ENCODE measurements at regions not wholly inside any gene's neighbourhood (a gene's known extent, or its start where the extent isn't known, plus 50 kb on each side); places are given as distances from the start of the nearest gene placed in this dataset.

DNA sequence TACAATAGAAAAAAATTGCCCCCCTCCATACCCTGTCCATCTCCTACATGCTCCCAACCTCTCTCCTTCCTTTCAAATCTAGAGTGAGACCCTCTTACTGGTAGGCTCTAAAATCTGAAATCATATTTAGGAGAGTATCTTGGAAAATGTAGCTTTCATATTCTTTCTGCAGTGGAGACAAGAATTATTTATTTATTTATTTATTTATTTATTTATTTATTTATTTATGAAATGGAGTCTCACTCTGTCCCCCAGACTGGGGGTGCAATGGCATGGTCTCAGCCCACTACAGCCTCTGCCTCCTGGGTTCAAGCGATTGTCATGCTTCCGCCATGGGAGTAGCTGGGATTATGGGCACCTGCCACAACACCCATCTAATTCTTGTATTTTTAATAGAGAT is 174.1 kb upstream of the MYO16 start:
- no peaks in the 10 kb centered on the region for H4K20me1 ChIP-seq (ENCODE audit: insufficient read depth, low read length)
- intact Hi-C loops (cut with micrococcal nuclease; ENCODE audit: unreplicated experiment) = no loop called here
- in situ Hi-C loops (cut with HindIII; ENCODE audit: extremely low pct_ligation_motif_present, low pct_unique_long_range_greater_than_20kb) = no loop called here
- no peak for ATAC-seq
- POLR2A ChIA-PET = no interaction called here
- no peaks in the 10 kb centered on the region for H3K4me1 ChIP-seq (ENCODE audit: insufficient read depth, low read length)
- H3K79me2 ChIP-seq (ENCODE audit: insufficient read depth, low read length) = no peaks in the 10 kb centered on the region
- DNase-seq (ENCODE audit: low spot score) = no peak
- CTCF ChIA-PET (ENCODE audit: low intra/inter-chr PET ratio, low total read pairs) = no interaction called here
- H3K9me3 ChIP-seq (ENCODE audit: low read length) = peaks cover 18% of the 10 kb centered on the region
- no TSS peak for BruUV-seq (replicated peaks)
- no peak for FAIRE-seq
- H3K27ac ChIP-seq (ENCODE audit: extremely low read length, insufficient read depth, low read length) = no peak overlapping the region
- no peak overlapping the region for H2AFZ ChIP-seq (ENCODE audit: low read length)
- 90% methylated on average over 2 of the region's 2 CpGs for WGBS (ENCODE audit: low lambda C conversion rate)
- no peak overlapping the region for H3K9ac ChIP-seq (ENCODE audit: insufficient read depth, low read depth, low read length)
- no peak overlapping the region for H3K4me3 ChIP-seq (replicated peaks in 1 of 3; ENCODE audit: insufficient read depth in 1 of 3, low read depth in 2 of 3, low read length in 3 of 3)
- TF ChIP-seq YEATS2 (CRISPR knock-in tag; IDR thresholded peaks at IDR 0.05; ENCODE audit: borderline replicate concordance) (no peak), ZNF510 (CRISPR knock-in tag; IDR thresholded peaks at IDR 0.05; ENCODE audit: low read depth) (no peak), MTA3 (CRISPR knock-in tag; IDR thresholded peaks at IDR 0.05) (no peak), KLF13 (CRISPR knock-in tag; IDR thresholded peaks at IDR 0.05) (no peak), TERF1 (CRISPR knock-in tag; IDR thresholded peaks at IDR 0.05) (no peak), CBX1 (IDR thresholded peaks at IDR 0.05; ENCODE audit: low read depth) (no peak), STAT6 (CRISPR knock-in tag; IDR thresholded peaks at IDR 0.05; ENCODE audit: borderline replicate concordance) (no peak), ZNF44 (CRISPR knock-in tag; IDR thresholded peaks at IDR 0.05) (no peak), IKZF4 (CRISPR knock-in tag; IDR thresholded peaks at IDR 0.05; ENCODE audit: borderline replicate concordance, low read depth, not compliant biosample characterization) (no peak), HNF4G (IDR thresholded peaks at IDR 0.05; ENCODE audit: borderline replicate concordance, low read depth, low read length) (no peak), HNF4G (CRISPR knock-in tag; IDR thresholded peaks at IDR 0.05; ENCODE audit: borderline replicate concordance, low read depth) (no peak), ZNF674 (CRISPR knock-in tag; IDR thresholded peaks at IDR 0.05; ENCODE audit: low read depth) (no peak), NFATC3 (CRISPR knock-in tag; IDR thresholded peaks at IDR 0.05) (no peak), CBFB (CRISPR knock-in tag; IDR thresholded peaks at IDR 0.05) (no peak), ZFP36 (IDR thresholded peaks at IDR 0.05; ENCODE audit: borderline replicate concordance, low read depth, low read length, partially characterized antibody) (no peak), CHD4 (IDR thresholded peaks at IDR 0.05; ENCODE audit: borderline replicate concordance, low read length) (no peak), ZNF557 (CRISPR knock-in tag; IDR thresholded peaks at IDR 0.05) (no peak), ATM (IDR thresholded peaks at IDR 0.05; ENCODE audit: borderline replicate concordance) (no peak), CREB1 (IDR thresholded peaks at IDR 0.05) (no peak), CREB1 (CRISPR knock-in tag; IDR thresholded peaks at IDR 0.05) (no peak)
- H3K36me3 ChIP-seq (replicated peaks in 1 of 2; ENCODE audit: control insufficient read depth in 1 of 2, insufficient read depth in 2 of 2, low read length in 2 of 2) = no peaks in the 10 kb centered on the region
- no peaks in the 10 kb centered on the region for H3K27me3 ChIP-seq (ENCODE audit: control insufficient read depth in 1 of 2, insufficient read depth in 2 of 2, low read length in 2 of 2)
- no peak overlapping the region for H3K4me2 ChIP-seq (ENCODE audit: low read depth, low read length)
